Neural cell (in vitro differentiated cells): ENCODE measurements at regions not wholly inside any gene's neighbourhood (a gene's known extent, or its start where the extent isn't known, plus 50 kb on each side); places are given as distances from the start of the nearest gene placed in this dataset.

ENCODE experiments used
- H2AFZ ChIP-seq: fragments of 200-600, 300-800 bp; sonication (generic), shearing (Covaris generic); 2 replicates; pipeline ENCODE4 v1.6.0; 2014; ENCODE audit warnings: low read depth, mild to moderate bottlenecking, antibody characterized with exemption, low read length, moderate library complexity
- H3F3A ChIP-seq: fragments of 200-600 bp; shearing (Covaris generic); 2 replicates; pipeline ENCODE4 v1.6.1; 2016; ENCODE audit warnings: mild to moderate bottlenecking, moderate library complexity, mixed read lengths, antibody characterized with exemption, low read length; ENCODE audit not compliant: insufficient read depth, poor library complexity, severe bottlenecking
- H3K27ac ChIP-seq: fragments of 200-600, 300-800 bp; sonication (generic), shearing (Covaris generic); 2 replicates; pipeline ENCODE4 v1.5.1; 2014; ENCODE audit warnings: mild to moderate bottlenecking, low read length, moderate library complexity
- H3K27me3 ChIP-seq: fragments of 300-800, 200-600 bp; sonication (generic), shearing (Covaris generic); 2 replicates; pipeline ENCODE4 v1.6.0; 2014; ENCODE audit warnings: mild to moderate bottlenecking, low read depth, low read length, moderate library complexity; ENCODE audit not compliant: insufficient read depth
- H3K36me3 ChIP-seq: fragments of 300-800, 200-600 bp; sonication (generic), shearing (Covaris generic); 2 replicates; pipeline ENCODE4 v1.5.1; 2014; ENCODE audit warnings: mild to moderate bottlenecking, antibody characterized with exemption, low read length, moderate library complexity; ENCODE audit not compliant: insufficient read depth
- H3K4me2 ChIP-seq: fragments of 300-800, 200-600 bp; sonication (generic), shearing (Covaris generic); 2 replicates; pipeline ENCODE4 v1.6.0; 2014; ENCODE audit warnings: mild to moderate bottlenecking, low read length
- H3K4me3 ChIP-seq: fragments of 300-800, 200-600 bp; sonication (generic), shearing (Covaris generic); 2 replicates; pipeline ENCODE4 v1.5.1; 2014; ENCODE audit warnings: mild to moderate bottlenecking, low read length, moderate library complexity
- H3K79me2 ChIP-seq: fragments of 200-600 bp; shearing (Covaris generic); replicated peaks from 2 replicates; pipeline ENCODE4 v1.6.0; 2014; ENCODE audit warnings: mild to moderate bottlenecking, low read length, moderate library complexity; ENCODE audit not compliant: insufficient read depth
- H3K9ac ChIP-seq: fragments of 300-800, 200-600 bp; sonication (generic), shearing (Covaris generic); 2 replicates; pipeline ENCODE4 v1.6.1; 2016; ENCODE audit warnings: mild to moderate bottlenecking, low read length, mixed read lengths
- H3K9me2 ChIP-seq: fragments of 200-600 bp; shearing (Covaris generic); 2 replicates; pipeline ENCODE4 v1.6.1; 2016; ENCODE audit warnings: mild to moderate bottlenecking, low read length, mixed read lengths; ENCODE audit not compliant: insufficient read depth
- H3K9me3 ChIP-seq: fragments of 200-600, 300-800 bp; sonication (generic), shearing (Covaris generic); 2 replicates; pipeline ENCODE4 v1.6.1; 2016; ENCODE audit warnings: mild to moderate bottlenecking, mixed run types, low read length, moderate library complexity, mixed read lengths
- H4K20me1 ChIP-seq: fragments of 200-600 bp; shearing (Covaris generic); 2 replicates; pipeline ENCODE4 v1.6.1; 2016; ENCODE audit warnings: mild to moderate bottlenecking, mixed run types; ENCODE audit not compliant: insufficient read depth
- CTCF ChIP-seq: fragments of 450-650 bp; IDR thresholded peaks from 2 replicates; pipeline ENCODE4 v1.5.1; 2014; ENCODE audit warnings: antibody characterized with exemption, mild to moderate bottlenecking, moderate library complexity; ENCODE audit not compliant: poor library complexity, severe bottlenecking
- EP300 ChIP-seq: fragments of 450-650 bp; conservative IDR thresholded peaks from 2 replicates; pipeline ENCODE4 v1.6.1; 2014; ENCODE audit warnings: antibody characterized with exemption, mild to moderate bottlenecking, moderate library complexity; ENCODE audit not compliant: poor library complexity, severe bottlenecking
- EZH2 ChIP-seq: fragments of 200-600, 300-800 bp; shearing (Covaris generic), sonication (generic); IDR thresholded peaks from 2 replicates; pipeline ENCODE4 v1.6.1; 2014; ENCODE audit warnings: antibody characterized with exemption, low read length, borderline replicate concordance, mild to moderate bottlenecking; ENCODE audit not compliant: insufficient read depth, poor library complexity, severe bottlenecking
- MXI1 ChIP-seq: fragments of 450-650 bp; conservative IDR thresholded peaks from 2 replicates; pipeline ENCODE4 v1.6.1; 2014; ENCODE audit warnings: antibody characterized with exemption, mild to moderate bottlenecking; ENCODE audit not compliant: poor library complexity, severe bottlenecking
- POLR2AphosphoS5 ChIP-seq: IDR thresholded peaks from 2 replicates; pipeline ENCODE4 v1.6.1; 2012
- RAD21 ChIP-seq: fragments of 450-650 bp; conservative IDR thresholded peaks from 2 replicates; pipeline ENCODE4 v1.6.1; 2014; ENCODE audit warnings: antibody characterized with exemption, mild to moderate bottlenecking, moderate library complexity
- REST ChIP-seq: IDR thresholded peaks from 2 replicates; pipeline ENCODE4 v1.6.1; 2012; ENCODE audit warnings: borderline replicate concordance
- SMC3 ChIP-seq: fragments of 450-650 bp; conservative IDR thresholded peaks from 2 replicates; pipeline ENCODE4 v1.6.1; 2014; ENCODE audit warnings: antibody characterized with exemption, mild to moderate bottlenecking, moderate library complexity; ENCODE audit not compliant: poor library complexity
- TAF1 ChIP-seq: IDR thresholded peaks from 2 replicates; pipeline ENCODE4 v1.6.1; 2012; ENCODE audit warnings: low read depth

GRCh38 chr3:124336067-124336656 is 344.2 kb upstream of the ROPN1 start:
- TF ChIP-seq RAD21 (no peak), EZH2 (no peak), POLR2AphosphoS5 (no peak), SMC3 (no peak), CTCF (no peak), REST (no peak), EP300 (no peak), MXI1 (no peak), TAF1 (no peak)
- Histone ChIP-seq H3K9ac (no peak overlapping the region), H3K27ac (no peak overlapping the region), H3F3A (no peaks in the 10 kb centered on the region), H3K79me2 (no peaks in the 10 kb centered on the region), H2AFZ (no peak overlapping the region), H4K20me1 (no peaks in the 10 kb centered on the region), H3K4me3 (no peak overlapping the region), H3K27me3 (no peaks in the 10 kb centered on the region), H3K4me2 (no peak overlapping the region), H3K9me2 (no peaks in the 10 kb centered on the region), H3K36me3 (no peaks in the 10 kb centered on the region), H3K9me3 (no peaks in the 10 kb centered on the region)

- Histone ChIP-seq H3K4me3 (no peak overlapping the region), H3K27ac (no peak overlapping the region), H3K79me2 (no peaks in the 10 kb centered on the region), H3K36me3 (no peaks in the 10 kb centered on the region), H3K9me3 (no peaks in the 10 kb centered on the region), H2AFZ (no peak overlapping the region), H4K20me1 (no peaks in the 10 kb centered on the region), H3F3A (no peaks in the 10 kb centered on the region), H3K4me2 (no peak overlapping the region), H3K27me3 (no peaks in the 10 kb centered on the region), H3K9me2 (no peaks in the 10 kb centered on the region), H3K9ac (no peak overlapping the region)
- TF ChIP-seq SMC3 (no peak), EZH2 (no peak), REST (no peak), POLR2AphosphoS5 (no peak), MXI1 (no peak), RAD21 (no peak), CTCF (no peak), EP300 (no peak), TAF1 (no peak)
These were observed 353.9 kb upstream of the ROPN1 start for GRCh38 chr3:124345845-124346244.
